Liver (tissue), 8 donors: ENCODE measurements at regions not wholly inside any gene's neighbourhood (a gene's known extent, or its start where the extent isn't known, plus 50 kb on each side); places are given as distances from the start of the nearest gene placed in this dataset.

Source experiments
- DNase-seq: peaks from one replicate; pipeline ENCODE4 v3.0.0-alpha.2; 2017; ENCODE audit warnings: low spot score
- H3K27ac ChIP-seq, 2 donors: one replicate each; pipeline ENCODE4 v1.7.0; 2013; ENCODE audit warnings: inconsistent platforms in 2 of 2, low read length in 2 of 2, control low read depth in 1 of 2, low read depth in 1 of 2, mild to moderate bottlenecking in 1 of 2
- H3K27me3 ChIP-seq, 4 donors: one replicate each; pipeline versions ENCODE4 v1.6.1 to v1.7.0; 2013; ENCODE audit warnings: low read length in 3 of 4, inconsistent platforms in 1 of 4, mild to moderate bottlenecking in 1 of 4, moderate library complexity in 1 of 4; ENCODE audit not compliant: control insufficient read depth in 4 of 4, insufficient read depth in 4 of 4
- H3K36me3 ChIP-seq, 4 donors: one replicate each; pipeline versions ENCODE4 v1.6.1 to v1.7.0; 2013; ENCODE audit warnings: low read length in 3 of 4, mild to moderate bottlenecking in 3 of 4, low read depth in 1 of 4, moderate library complexity in 1 of 4; ENCODE audit not compliant: control insufficient read depth in 4 of 4, insufficient read depth in 3 of 4
- H3K4me1 ChIP-seq, 4 donors: one replicate each; pipeline versions ENCODE4 v1.6.1 to v1.7.0; 2013; ENCODE audit warnings: low read length in 3 of 4, mild to moderate bottlenecking in 3 of 4, moderate library complexity in 1 of 4; ENCODE audit not compliant: control insufficient read depth in 4 of 4, insufficient read depth in 4 of 4
- H3K4me3 ChIP-seq, 3 donors: one replicate each; pipeline versions ENCODE4 v1.6.1 to v1.7.0; 2013; ENCODE audit warnings: low read length in 3 of 3, control low read depth in 1 of 3, low read depth in 1 of 3, mild to moderate bottlenecking in 1 of 3
- H3K9ac ChIP-seq, 2 donors: one replicate each; pipeline ENCODE4 v1.7.0; 2013; ENCODE audit warnings: low read length in 2 of 2, mild to moderate bottlenecking in 2 of 2, moderate library complexity in 2 of 2, control low read depth in 1 of 2, low read depth in 1 of 2
- H3K9me3 ChIP-seq, 4 donors: one replicate each; pipeline versions ENCODE4 v1.6.1 to v1.7.0; 2013; ENCODE audit warnings: low read length in 3 of 4; ENCODE audit not compliant: control insufficient read depth in 4 of 4
- EGR1 ChIP-seq, 2 donors: IDR thresholded peaks; 2 replicates each; pipeline ENCODE4 v1.6.1; 2016 to 2018; ENCODE audit warnings: antibody characterized with exemption in 2 of 2, low read depth in 2 of 2
- FOXA1 ChIP-seq: IDR thresholded peaks from 2 replicates; pipeline ENCODE4 v1.6.1; 2016; ENCODE audit warnings: antibody characterized with exemption
- FOXA2 ChIP-seq: IDR thresholded peaks from 2 replicates; pipeline ENCODE4 v1.6.1; 2016; ENCODE audit warnings: antibody characterized with exemption
- GABPA ChIP-seq, 2 donors: IDR thresholded peaks in 1 of 2; conservative IDR thresholded peaks in 1 of 2; 2 replicates each; pipeline ENCODE4 v1.6.1; 2016; ENCODE audit warnings: antibody characterized with exemption in 2 of 2, mild to moderate bottlenecking in 1 of 2, moderate library complexity in 1 of 2
- HNF4A ChIP-seq, 2 donors: conservative IDR thresholded peaks; 2 replicates each; pipeline ENCODE4 v1.6.1; 2016; ENCODE audit warnings: antibody characterized with exemption in 2 of 2, mild to moderate bottlenecking in 2 of 2
- HNF4G ChIP-seq: IDR thresholded peaks from 2 replicates; pipeline ENCODE4 v1.6.1; 2016; ENCODE audit warnings: antibody characterized with exemption
- JUND ChIP-seq, 2 donors: IDR thresholded peaks; 2 replicates each; pipeline ENCODE4 v1.6.1; 2016; ENCODE audit warnings: antibody characterized with exemption in 2 of 2
- NR2F2 ChIP-seq: IDR thresholded peaks from 2 replicates; pipeline ENCODE4 v1.6.1; 2016; ENCODE audit warnings: antibody characterized with exemption
- RAD21 ChIP-seq, 2 donors: IDR thresholded peaks; 2 replicates each; pipeline ENCODE4 v1.6.1; 2016; ENCODE audit warnings: antibody characterized with exemption in 2 of 2, mild to moderate bottlenecking in 2 of 2
- RXRA ChIP-seq, 2 donors: IDR thresholded peaks; 2 replicates each; pipeline ENCODE4 v1.6.1; 2017 to 2018; ENCODE audit warnings: antibody characterized with exemption in 2 of 2, mild to moderate bottlenecking in 1 of 2
- SP1 ChIP-seq: IDR thresholded peaks from 2 replicates; pipeline ENCODE4 v1.6.1; 2018; ENCODE audit warnings: antibody characterized with exemption, mild to moderate bottlenecking
- TAF1 ChIP-seq: conservative IDR thresholded peaks from 2 replicates; pipeline ENCODE4 v1.6.1; 2016; ENCODE audit warnings: antibody characterized with exemption, mild to moderate bottlenecking
- YY1 ChIP-seq: IDR thresholded peaks from 2 replicates; pipeline ENCODE4 v1.6.1; 2016; ENCODE audit warnings: antibody characterized with exemption, mild to moderate bottlenecking
- WGBS: extraction: QIAGEN DNeasy Blood & Tissue Kit; methylation state at CpG from one replicate; pipeline ENCODE4 v1.1.7; 2013; 5-methylcytosine and 5-hydroxymethylcytosine counted together
- TF ChIP-seq, protein P1 (sequence below): fragments of 150-350 bp; IDR thresholded peaks from 2 replicates; pipeline ENCODE4 v1.5.1; 2017; ENCODE audit warnings: improper control_type of control experiment, low read depth, low read length; ENCODE audit not compliant: missing input control
- TF ChIP-seq, protein P2 (sequence below): IDR thresholded peaks from 2 replicates; pipeline ENCODE4 v1.6.1; 2016; ENCODE audit warnings: antibody characterized with exemption
- TF ChIP-seq, protein P3 (sequence below): IDR thresholded peaks from 2 replicates; pipeline ENCODE4 v1.6.1; 2016; ENCODE audit warnings: antibody characterized with exemption, mild to moderate bottlenecking
- TF ChIP-seq, protein P4 (sequence below): IDR thresholded peaks from 2 replicates; pipeline ENCODE4 v1.6.1; 2016; ENCODE audit warnings: antibody characterized with exemption
- donor health status: healthy.
- donor health status: healthy.
- donor health status: healthy.
- donor health status: healthy.
- donor health status: healthy.

DNA sequence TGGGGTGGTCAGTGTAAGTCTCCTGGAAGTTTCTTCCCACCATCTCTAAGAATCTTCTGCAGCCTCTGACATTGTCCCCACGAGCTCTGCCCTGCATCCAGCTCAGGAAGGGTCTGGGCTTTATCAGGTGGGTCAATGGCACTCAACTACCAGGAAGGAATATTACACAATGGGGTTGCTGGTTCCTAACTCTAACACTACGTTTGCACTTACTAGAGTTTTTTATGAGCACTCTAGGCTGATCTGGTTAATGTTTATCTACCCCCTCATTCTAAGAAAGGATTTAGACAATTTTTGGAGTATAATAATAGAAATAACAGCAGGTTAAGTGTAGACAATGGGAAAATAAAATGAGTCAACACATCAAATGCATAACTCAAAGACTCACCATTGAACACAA, 411.1 kb upstream of the RGMA start:
- WGBS, result 14% methylated on average over 2 of the region's 2 CpGs
- no peak for DNase-seq
- TF ChIP-seq, protein P1, sequence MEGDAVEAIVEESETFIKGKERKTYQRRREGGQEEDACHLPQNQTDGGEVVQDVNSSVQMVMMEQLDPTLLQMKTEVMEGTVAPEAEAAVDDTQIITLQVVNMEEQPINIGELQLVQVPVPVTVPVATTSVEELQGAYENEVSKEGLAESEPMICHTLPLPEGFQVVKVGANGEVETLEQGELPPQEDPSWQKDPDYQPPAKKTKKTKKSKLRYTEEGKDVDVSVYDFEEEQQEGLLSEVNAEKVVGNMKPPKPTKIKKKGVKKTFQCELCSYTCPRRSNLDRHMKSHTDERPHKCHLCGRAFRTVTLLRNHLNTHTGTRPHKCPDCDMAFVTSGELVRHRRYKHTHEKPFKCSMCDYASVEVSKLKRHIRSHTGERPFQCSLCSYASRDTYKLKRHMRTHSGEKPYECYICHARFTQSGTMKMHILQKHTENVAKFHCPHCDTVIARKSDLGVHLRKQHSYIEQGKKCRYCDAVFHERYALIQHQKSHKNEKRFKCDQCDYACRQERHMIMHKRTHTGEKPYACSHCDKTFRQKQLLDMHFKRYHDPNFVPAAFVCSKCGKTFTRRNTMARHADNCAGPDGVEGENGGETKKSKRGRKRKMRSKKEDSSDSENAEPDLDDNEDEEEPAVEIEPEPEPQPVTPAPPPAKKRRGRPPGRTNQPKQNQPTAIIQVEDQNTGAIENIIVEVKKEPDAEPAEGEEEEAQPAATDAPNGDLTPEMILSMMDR, result no peak
- TF ChIP-seq, protein P2, sequence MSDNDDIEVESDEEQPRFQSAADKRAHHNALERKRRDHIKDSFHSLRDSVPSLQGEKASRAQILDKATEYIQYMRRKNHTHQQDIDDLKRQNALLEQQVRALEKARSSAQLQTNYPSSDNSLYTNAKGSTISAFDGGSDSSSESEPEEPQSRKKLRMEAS, result no peak
- TF ChIP-seq EGR1 (IDR thresholded peaks at IDR 0.05; ENCODE audit: low read depth in 2 of 2), result no peak
- no peak for TF ChIP-seq FOXA2
- TF ChIP-seq GABPA (IDR thresholded peaks at IDR 0.05 in 1 of 2, conservative IDR thresholded peaks at IDR 0.05 in 1 of 2), result no peak
- no peak for TF ChIP-seq RAD21 (IDR thresholded peaks at IDR 0.05)
- no peak for TF ChIP-seq RXRA (IDR thresholded peaks at IDR 0.05)
- TF ChIP-seq, protein P3, sequence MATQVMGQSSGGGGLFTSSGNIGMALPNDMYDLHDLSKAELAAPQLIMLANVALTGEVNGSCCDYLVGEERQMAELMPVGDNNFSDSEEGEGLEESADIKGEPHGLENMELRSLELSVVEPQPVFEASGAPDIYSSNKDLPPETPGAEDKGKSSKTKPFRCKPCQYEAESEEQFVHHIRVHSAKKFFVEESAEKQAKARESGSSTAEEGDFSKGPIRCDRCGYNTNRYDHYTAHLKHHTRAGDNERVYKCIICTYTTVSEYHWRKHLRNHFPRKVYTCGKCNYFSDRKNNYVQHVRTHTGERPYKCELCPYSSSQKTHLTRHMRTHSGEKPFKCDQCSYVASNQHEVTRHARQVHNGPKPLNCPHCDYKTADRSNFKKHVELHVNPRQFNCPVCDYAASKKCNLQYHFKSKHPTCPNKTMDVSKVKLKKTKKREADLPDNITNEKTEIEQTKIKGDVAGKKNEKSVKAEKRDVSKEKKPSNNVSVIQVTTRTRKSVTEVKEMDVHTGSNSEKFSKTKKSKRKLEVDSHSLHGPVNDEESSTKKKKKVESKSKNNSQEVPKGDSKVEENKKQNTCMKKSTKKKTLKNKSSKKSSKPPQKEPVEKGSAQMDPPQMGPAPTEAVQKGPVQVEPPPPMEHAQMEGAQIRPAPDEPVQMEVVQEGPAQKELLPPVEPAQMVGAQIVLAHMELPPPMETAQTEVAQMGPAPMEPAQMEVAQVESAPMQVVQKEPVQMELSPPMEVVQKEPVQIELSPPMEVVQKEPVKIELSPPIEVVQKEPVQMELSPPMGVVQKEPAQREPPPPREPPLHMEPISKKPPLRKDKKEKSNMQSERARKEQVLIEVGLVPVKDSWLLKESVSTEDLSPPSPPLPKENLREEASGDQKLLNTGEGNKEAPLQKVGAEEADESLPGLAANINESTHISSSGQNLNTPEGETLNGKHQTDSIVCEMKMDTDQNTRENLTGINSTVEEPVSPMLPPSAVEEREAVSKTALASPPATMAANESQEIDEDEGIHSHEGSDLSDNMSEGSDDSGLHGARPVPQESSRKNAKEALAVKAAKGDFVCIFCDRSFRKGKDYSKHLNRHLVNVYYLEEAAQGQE, result no peak
- Histone ChIP-seq H3K4me3 (no peak overlapping the region), H3K27ac (no peak overlapping the region), H3K36me3 (no peaks in the 10 kb centered on the region), H3K9me3 (no peaks in the 10 kb centered on the region), H3K4me1 (no peaks in the 10 kb centered on the region), H3K9ac (no peak overlapping the region), H3K27me3 (peaks cover 0 to 2% (median 0%) of the 10 kb centered on the region in 4 donors)

DNA sequence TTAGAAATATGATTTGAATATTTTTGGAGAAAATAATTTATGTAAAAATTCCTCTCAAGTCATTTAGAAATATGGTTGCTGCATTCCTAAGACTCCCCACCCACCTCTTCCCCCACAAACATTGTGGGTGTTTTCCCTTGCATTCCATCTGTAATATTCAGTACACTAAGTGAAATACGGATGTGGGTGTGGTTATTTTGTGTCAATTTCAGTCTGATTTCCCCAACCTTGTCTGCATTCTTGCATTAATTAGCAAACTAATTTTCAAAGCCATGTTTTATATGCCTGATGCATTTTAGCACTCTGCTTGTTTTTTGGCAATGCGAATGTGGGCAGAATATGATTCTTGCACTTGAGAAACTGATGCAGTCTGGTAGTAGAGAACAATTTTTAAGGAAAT, 408.3 kb upstream of the RGMA start:
- Histone ChIP-seq H3K27me3 (peaks cover 0 to 2% (median 0%) of the 10 kb centered on the region in 4 donors), H3K9ac (no peak overlapping the region), H3K4me1 (no peaks in the 10 kb centered on the region), H3K36me3 (no peaks in the 10 kb centered on the region), H3K27ac (no peak overlapping the region), H3K4me3 (no peak overlapping the region), H3K9me3 (no peaks in the 10 kb centered on the region)
- WGBS, result 72% methylated on average over 2 of the region's 2 CpGs
- no peak for DNase-seq
- no peak for TF ChIP-seq TAF1
- TF ChIP-seq, protein P2, result no peak
- no peak for TF ChIP-seq SP1
- TF ChIP-seq HNF4G, result no peak
- TF ChIP-seq NR2F2, result no peak
- TF ChIP-seq RXRA (IDR thresholded peaks at IDR 0.05), result no peak
- no peak for TF ChIP-seq JUND (IDR thresholded peaks at IDR 0.05)
- TF ChIP-seq EGR1 (IDR thresholded peaks at IDR 0.05; ENCODE audit: low read depth in 2 of 2), result no peak
- TF ChIP-seq GABPA (IDR thresholded peaks at IDR 0.05 in 1 of 2, conservative IDR thresholded peaks at IDR 0.05 in 1 of 2), result no peak
- TF ChIP-seq HNF4A (conservative IDR thresholded peaks at IDR 0.05), result no peak
- no peak for TF ChIP-seq FOXA1
- TF ChIP-seq FOXA2, result no peak
- TF ChIP-seq, protein P4, sequence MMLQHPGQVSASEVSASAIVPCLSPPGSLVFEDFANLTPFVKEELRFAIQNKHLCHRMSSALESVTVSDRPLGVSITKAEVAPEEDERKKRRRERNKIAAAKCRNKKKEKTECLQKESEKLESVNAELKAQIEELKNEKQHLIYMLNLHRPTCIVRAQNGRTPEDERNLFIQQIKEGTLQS, result no peak
- TF ChIP-seq YY1, result no peak
- TF ChIP-seq, protein P1, result no peak
